ENCODE measurements at regions not wholly inside any gene's neighbourhood (a gene's known extent, or its start where the extent isn't known, plus 50 kb on each side); places are given as distances from the start of the nearest gene placed in this dataset.

GRCh38 chr20:23294166-23294565, 56.4 kb upstream of the NXT1 start:
- TF ChIP-seq CTCF (IDR thresholded peaks at IDR 0.05) (no peak), ZFX (IDR thresholded peaks at IDR 0.05; ENCODE audit: borderline replicate concordance) (no peak)

All from 22Rv1 (cell line).